Mucosa of descending colon (tissue), 3 donors: ENCODE measurements at regions not wholly inside any gene's neighbourhood (a gene's known extent, or its start where the extent isn't known, plus 50 kb on each side); places are given as distances from the start of the nearest gene placed in this dataset.

ENCODE experiments used
- ATAC-seq: fragments of 200-7000 bp; cut with Tn5 transposase; one replicate; pipeline ENCODE4 v1.9.1; 2020; ENCODE audit warnings: mild to moderate bottlenecking, moderate library complexity
- DNase-seq, 3 donors: peaks; one replicate each; pipeline ENCODE4 v3.0.0-alpha.2; 2020
- H3K36me3 ChIP-seq: fragments of 200-600 bp; one replicate; pipeline ENCODE4 v1.8.0; 2021; ENCODE audit warnings: low read depth, mild to moderate bottlenecking
- H3K4me1 ChIP-seq: fragments of 200-600 bp; one replicate; pipeline ENCODE4 v1.8.0; 2021; ENCODE audit warnings: low read depth, mild to moderate bottlenecking
- H3K4me3 ChIP-seq: fragments of 200-600 bp; one replicate; pipeline ENCODE4 v1.8.0; 2021; ENCODE audit warnings: mild to moderate bottlenecking
- H3K9me3 ChIP-seq: fragments of 200-600 bp; one replicate; pipeline ENCODE4 v1.8.0; 2021; ENCODE audit warnings: mild to moderate bottlenecking
- CTCF ChIP-seq: fragments of 200-600 bp; IDR thresholded peaks from one replicate; pipeline ENCODE4 v1.8.0; 2022; ENCODE audit warnings: antibody characterized with exemption, mild to moderate bottlenecking
- intact Hi-C, 2 donors: fragments of 100-400 bp; cut with DNase I in 1 of 2; cut with micrococcal nuclease in 1 of 2; formaldehyde crosslinking; loops; one replicate each; pipeline versions ENCODE4 v1.11.0 to v1.11.1; 2022; cut with DNase I, micrococcal nuclease
- donor health status: DM: no; HTN: no; CAD: no; lungs with moderate emphysema.
- donor health status: DM: no; HTN: no; CAD: no.
- donor health status: DM: no; HTN: yes; CAD: no.

DNA sequence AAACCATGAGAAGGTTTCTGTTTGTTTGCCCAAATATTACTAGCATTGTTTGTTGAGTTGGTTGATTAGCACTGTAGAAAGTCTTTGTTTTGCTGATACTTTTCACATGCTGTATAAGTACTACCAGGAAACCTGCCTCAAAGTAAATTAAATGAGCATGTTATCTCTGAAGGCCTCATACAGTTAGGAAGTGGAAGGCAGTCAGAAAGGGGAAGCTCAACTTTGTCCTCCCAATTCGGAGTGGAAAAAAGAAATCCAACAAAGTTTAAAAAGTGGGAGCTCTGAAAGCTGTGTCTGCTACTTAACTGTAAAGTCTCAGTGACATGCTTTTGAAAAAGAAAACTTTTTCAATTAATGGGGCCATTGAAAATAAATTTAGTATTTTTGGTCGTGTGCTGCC, 188.3 kb upstream of the BLID start:
- ATAC-seq: no peak
- Histone ChIP-seq H3K9me3 (no peaks in the 10 kb centered on the region), H3K36me3 (no peaks in the 10 kb centered on the region), H3K4me1 (no peaks in the 10 kb centered on the region), H3K4me3 (no peak overlapping the region)
- DNase-seq: no peak
- intact Hi-C loops: no loop called here
- TF ChIP-seq CTCF: no peak

DNA sequence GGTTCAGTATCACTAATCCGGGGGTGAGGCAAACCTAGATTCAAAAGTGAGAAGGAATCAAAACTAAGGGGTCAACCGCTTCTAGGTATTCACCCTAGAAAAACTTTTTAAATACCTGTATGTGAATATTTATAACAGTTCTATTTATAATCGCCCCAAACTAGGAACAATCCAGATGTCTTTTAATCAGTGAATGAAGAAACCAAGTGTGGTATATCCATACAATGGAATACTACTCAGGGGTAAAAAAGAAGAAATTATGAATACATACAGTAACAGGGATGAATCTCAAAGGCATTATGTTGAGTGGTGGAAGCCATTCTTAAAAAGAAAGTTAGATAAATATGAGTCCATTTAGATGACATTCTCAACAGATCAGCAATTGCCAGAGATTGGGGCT, 178.0 kb upstream of the BLID start:
- no peak for TF ChIP-seq CTCF
- intact Hi-C loops: no loop called here
- Histone ChIP-seq H3K4me3 (no peak overlapping the region), H3K9me3 (peaks cover 11% of the 10 kb centered on the region), H3K4me1 (no peaks in the 10 kb centered on the region), H3K36me3 (no peaks in the 10 kb centered on the region)
- DNase-seq: no peak
- no peak for ATAC-seq

DNA sequence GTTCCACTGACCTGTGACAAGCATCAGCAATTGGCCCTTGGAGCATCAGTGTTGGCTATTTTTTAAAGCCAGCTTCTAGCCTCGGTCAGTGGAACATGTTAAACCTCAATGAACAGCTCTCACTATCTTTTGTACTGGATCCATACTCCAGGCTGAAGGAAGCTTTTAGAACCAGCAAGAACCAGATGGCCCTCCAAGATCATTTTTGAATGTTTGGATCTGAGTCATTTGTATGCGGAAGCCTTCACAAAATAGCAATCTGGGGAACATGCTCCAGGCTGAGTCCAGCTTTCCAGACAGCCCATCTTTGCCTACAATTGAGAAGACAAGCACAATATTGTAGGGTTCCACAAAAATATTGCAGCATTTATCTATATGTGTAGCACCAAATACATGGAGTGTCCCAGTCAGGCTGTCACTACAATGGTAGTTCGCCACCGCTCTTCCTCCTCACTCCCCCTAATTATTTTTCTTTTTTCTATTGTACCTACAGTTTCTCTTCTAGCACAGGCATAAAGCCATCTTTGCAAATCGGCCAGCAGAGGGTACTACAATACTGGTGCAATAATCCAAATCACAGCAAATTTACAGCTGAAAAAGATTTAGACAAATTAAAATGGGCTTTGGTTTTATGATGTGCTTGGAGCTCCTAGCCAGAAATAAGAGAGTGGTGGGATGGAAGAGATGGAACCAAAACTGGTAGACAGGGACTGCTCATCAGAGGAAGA, 177.4 kb upstream of the BLID start:
- no peaks in the 10 kb centered on the region for H3K4me1 ChIP-seq
- no peak overlapping the region for H3K4me3 ChIP-seq
- intact Hi-C loops: no loop called here
- no peak for ATAC-seq
- no peaks in the 10 kb centered on the region for H3K36me3 ChIP-seq
- TF ChIP-seq CTCF: no peak
- no peak for DNase-seq
- H3K9me3 ChIP-seq: peaks cover 5% of the 10 kb centered on the region

DNA sequence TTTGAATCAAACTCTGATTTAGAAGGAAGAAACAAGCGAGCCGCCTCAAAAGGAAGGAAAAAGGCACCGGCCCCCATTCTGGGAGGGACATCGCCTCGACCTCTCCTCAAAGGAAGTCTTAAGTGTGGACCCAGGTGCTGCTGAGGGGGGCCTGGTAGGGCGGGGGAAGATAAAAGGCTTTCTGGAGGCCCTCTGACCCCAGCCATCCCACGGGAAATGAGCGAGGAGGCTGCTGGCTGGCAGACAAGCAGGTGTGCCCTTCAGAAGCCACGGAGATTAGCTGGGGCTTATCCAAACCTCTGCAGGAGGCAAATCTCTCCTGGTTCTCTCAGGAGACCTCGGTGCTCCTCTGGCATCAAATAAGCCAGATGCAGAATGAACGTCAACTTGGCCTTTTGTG, 171.4 kb upstream of the BLID start:
- no peak overlapping the region for H3K4me3 ChIP-seq
- H3K9me3 ChIP-seq: no peaks in the 10 kb centered on the region
- DNase-seq: no peak
- H3K36me3 ChIP-seq: no peaks in the 10 kb centered on the region
- H3K4me1 ChIP-seq: no peaks in the 10 kb centered on the region
- ATAC-seq: no peak
- TF ChIP-seq CTCF: no peak
- intact Hi-C loops: no loop called here

- Histone ChIP-seq H3K9me3 (no peaks in the 10 kb centered on the region), H3K36me3 (no peaks in the 10 kb centered on the region), H3K4me3 (no peak overlapping the region), H3K4me1 (no peaks in the 10 kb centered on the region)
- no peak for ATAC-seq
- no peak for TF ChIP-seq CTCF
- intact Hi-C loops: no loop called here
- DNase-seq: no peak
Observed at GRCh38 chr11:122285070-122285988, 169.3 kb upstream of the BLID start.
